ENCODE measurements at regions not wholly inside any gene's neighbourhood (a gene's known extent, or its start where the extent isn't known, plus 50 kb on each side); places are given as distances from the start of the nearest gene placed in this dataset.

DNA sequence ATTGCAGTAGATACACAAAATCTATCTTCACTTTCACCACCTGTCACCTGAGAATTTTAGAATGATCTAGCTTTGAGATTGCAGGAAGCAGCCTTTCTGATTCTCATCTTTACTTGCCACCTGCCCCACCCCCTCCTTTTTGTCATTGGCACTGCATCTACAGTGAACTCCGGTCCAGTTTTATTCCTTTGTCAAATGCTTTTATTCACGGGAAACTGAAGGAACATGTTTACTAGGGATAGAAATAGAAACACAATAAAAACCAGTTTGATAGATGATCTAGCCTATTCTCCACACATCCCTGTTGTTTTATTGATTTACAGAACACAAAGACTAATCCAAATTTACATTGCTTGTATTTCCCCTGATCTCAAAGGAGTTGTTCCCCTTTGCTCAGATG, 471.7 kb upstream of the STXBP6 start:
- no peak for ATAC-seq
- DNase-seq (ENCODE audit: low spot score): no peak
- H3K4me3 Mint-ChIP-seq: no peak overlapping the region
- H3K9me3 Mint-ChIP-seq: no peaks in the 10 kb centered on the region
- H3K4me1 Mint-ChIP-seq (ENCODE audit: low read depth in 2 of 2): no peaks in the 10 kb centered on the region
- H3K36me3 Mint-ChIP-seq: no peaks in the 10 kb centered on the region
- H3K27me3 Mint-ChIP-seq: peaks cover 0 to 2% of the 10 kb centered on the region in 2 donors
- H3K27ac Mint-ChIP-seq: no peak overlapping the region

DNA sequence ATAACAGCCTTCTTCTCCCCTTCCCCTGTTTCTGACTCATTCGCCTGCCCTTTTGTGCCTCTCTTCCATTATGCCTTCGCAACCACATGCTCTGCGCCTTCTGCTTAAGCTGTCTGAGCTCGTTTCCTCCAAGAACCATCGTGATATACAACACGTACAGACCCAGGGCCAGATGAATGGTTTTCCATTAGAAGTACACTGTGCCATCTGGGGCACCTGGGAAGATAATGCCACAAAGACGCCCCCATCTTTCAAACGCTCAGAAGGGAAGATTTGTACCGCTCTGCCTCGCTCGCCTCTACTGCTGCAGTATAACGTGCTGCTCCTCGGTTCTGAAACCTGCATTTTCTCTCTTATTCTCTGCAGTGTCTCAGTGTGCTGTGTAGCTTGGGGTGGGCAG, 470.9 kb upstream of the STXBP6 start:
- DNase-seq (ENCODE audit: low spot score) (no peak), ATAC-seq (no peak)
- H3K4me3 Mint-ChIP-seq: no peak overlapping the region
- no peaks in the 10 kb centered on the region for H3K9me3 Mint-ChIP-seq
- peaks cover 0 to 2% of the 10 kb centered on the region in 2 donors for H3K27me3 Mint-ChIP-seq
- no peaks in the 10 kb centered on the region for H3K36me3 Mint-ChIP-seq
- H3K4me1 Mint-ChIP-seq (ENCODE audit: low read depth in 2 of 2): no peaks in the 10 kb centered on the region
- no peak overlapping the region for H3K27ac Mint-ChIP-seq

DNA sequence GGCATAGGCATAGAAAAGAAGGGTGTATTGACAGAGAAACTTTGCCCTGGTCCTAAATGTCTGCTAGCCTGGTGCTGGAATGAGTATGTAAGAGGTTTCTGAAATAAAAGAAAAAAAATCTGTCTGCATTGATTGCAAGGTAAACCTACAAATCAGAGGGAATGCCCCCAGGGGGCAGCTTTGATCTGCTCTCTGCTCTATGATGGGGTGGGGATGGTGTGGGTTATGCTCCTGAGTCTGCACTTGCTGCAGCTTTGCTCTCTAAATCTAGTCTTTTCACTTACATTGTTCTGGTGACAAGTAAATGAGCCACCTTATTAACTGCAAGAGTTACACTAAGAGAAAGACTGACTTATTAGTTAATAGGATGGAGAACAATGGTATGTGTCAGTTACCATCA, 468.4 kb upstream of the STXBP6 start:
- Mint-ChIP-seq H3K27ac (no peak overlapping the region), H3K9me3 (peaks cover 2% of the 10 kb centered on the region), H3K27me3 (peaks cover 0 to 2% of the 10 kb centered on the region in 2 donors), H3K4me3 (no peak overlapping the region), H3K4me1 (ENCODE audit: low read depth in 2 of 2) (no peaks in the 10 kb centered on the region), H3K36me3 (no peaks in the 10 kb centered on the region)
- ATAC-seq (no peak), DNase-seq (ENCODE audit: low spot score) (no peak)

DNA sequence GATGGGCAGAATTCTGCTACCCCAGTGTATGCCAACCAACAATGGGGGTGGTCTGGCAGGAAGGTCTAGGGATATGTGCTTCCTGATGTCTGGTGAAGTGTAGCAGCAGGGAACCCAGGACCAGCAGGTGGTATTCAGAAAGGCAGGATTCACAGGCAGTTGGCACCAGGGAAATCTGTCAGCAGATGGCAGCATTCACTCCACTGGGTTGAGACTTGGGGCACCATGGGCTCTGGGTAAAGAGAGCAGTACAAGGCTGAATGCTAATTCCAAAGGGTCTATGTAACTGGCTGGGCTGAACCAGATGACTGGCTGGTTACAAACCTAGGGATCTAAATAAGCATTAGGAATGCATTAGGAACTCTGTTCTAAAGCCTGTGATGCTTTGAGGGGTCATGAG, 466.9 kb upstream of the STXBP6 start:
- H3K4me1 Mint-ChIP-seq (ENCODE audit: low read depth in 2 of 2): no peaks in the 10 kb centered on the region
- peaks cover 0 to 2% of the 10 kb centered on the region in 2 donors for H3K27me3 Mint-ChIP-seq
- no peak for DNase-seq (ENCODE audit: low spot score)
- H3K27ac Mint-ChIP-seq: no peak overlapping the region
- no peaks in the 10 kb centered on the region for H3K36me3 Mint-ChIP-seq
- H3K4me3 Mint-ChIP-seq: no peak overlapping the region
- peaks cover 9% of the 10 kb centered on the region for H3K9me3 Mint-ChIP-seq
- no peak for ATAC-seq

DNA sequence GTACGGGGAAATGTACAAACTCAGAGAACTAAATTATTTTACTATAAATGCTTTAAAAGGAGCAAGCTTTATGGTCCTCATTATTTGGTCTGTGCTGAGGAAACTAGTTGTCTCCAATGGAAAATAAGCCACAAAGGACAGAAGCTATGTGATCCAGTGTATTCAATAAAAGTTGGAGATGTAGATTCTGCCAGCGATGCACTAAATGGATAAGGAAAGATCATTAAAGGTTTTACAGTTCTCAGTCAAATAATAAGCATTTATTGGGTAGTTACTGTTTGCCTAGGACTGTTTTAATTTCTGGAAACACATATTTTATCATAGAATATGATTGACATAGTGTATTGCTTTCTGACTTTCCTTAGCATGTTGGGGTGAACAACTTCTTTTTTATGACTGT, 458.9 kb upstream of the STXBP6 start:
- ATAC-seq (no peak), DNase-seq (ENCODE audit: low spot score) (no peak)
- no peaks in the 10 kb centered on the region for H3K36me3 Mint-ChIP-seq
- peaks cover 3 to 8% of the 10 kb centered on the region in 2 donors for H3K27me3 Mint-ChIP-seq
- H3K4me3 Mint-ChIP-seq: no peak overlapping the region
- H3K4me1 Mint-ChIP-seq (ENCODE audit: low read depth in 2 of 2): no peaks in the 10 kb centered on the region
- H3K27ac Mint-ChIP-seq: no peak overlapping the region
- peaks cover 17% of the 10 kb centered on the region for H3K9me3 Mint-ChIP-seq

DNA sequence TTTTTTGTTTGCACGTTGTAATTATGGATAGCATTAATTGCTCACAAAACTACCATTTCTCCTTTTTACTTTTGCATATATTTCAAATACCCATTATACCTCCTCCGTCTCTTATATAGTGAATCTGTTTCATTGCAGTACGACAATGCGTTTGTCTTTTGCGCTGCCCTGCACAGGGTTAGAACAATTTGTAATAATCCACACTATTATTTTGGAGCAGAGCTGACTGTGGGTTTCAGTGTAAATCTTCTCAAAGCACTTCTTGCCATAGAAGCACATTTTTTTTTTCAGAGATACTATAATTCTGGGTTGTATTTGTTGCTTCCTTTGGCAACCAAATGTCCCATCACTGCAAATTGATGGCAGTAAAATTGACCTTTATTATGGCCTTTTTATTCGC, 451.8 kb upstream of the STXBP6 start:
- no peak for DNase-seq (ENCODE audit: low spot score)
- Mint-ChIP-seq H3K27ac (no peak overlapping the region), H3K36me3 (no peaks in the 10 kb centered on the region), H3K27me3 (no peaks in the 10 kb centered on the region), H3K4me3 (no peak overlapping the region), H3K9me3 (peaks cover 4% of the 10 kb centered on the region), H3K4me1 (ENCODE audit: low read depth in 2 of 2) (no peaks in the 10 kb centered on the region)
- no peak for ATAC-seq

DNA sequence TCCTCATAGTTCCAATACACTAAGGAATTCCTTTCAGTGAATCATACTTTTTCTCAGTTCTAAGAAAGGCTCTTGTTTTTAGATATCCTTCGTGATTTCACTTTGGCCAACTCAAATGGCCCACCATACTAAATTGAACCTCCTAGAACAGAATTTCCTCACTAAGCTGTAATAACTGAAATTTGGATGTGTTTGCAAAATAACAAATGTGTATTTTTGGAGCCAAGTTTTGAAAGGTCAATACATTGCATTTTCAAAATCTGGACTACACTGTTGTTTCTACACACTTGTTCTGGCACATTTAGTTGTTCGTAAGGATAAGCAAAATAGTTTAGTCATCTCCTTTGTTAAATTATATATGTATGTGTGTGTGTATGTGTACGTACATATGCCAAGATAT, 439.0 kb upstream of the STXBP6 start:
- Mint-ChIP-seq H3K36me3 (no peaks in the 10 kb centered on the region), H3K9me3 (no peaks in the 10 kb centered on the region), H3K4me3 (no peak overlapping the region), H3K4me1 (ENCODE audit: low read depth in 2 of 2) (no peaks in the 10 kb centered on the region), H3K27ac (no peak overlapping the region), H3K27me3 (no peaks in the 10 kb centered on the region)
- no peak for DNase-seq (ENCODE audit: low spot score)
- ATAC-seq: no peak

DNA sequence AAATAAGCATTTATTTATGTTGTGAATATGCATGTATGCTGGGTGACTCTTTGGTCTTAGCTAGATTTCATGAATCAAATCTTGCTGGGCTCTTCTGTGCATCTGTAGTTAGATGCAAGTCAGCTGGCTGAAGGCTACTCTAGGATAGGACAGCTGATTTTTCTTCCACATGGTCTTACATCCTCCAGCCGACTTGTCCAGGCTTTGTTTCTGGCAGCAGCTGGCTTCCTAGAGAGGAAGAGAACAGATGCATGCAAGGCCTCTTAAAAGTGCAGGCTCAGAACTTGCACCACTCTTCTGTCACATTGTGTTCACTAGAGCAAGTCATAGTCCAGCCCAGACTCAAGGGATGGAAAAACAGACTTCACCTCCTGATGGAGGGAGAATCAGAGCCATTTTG, 435.4 kb upstream of the STXBP6 start:
- Mint-ChIP-seq H3K36me3 (no peaks in the 10 kb centered on the region), H3K4me1 (ENCODE audit: low read depth in 2 of 2) (no peaks in the 10 kb centered on the region), H3K27ac (no peak overlapping the region)

DNA sequence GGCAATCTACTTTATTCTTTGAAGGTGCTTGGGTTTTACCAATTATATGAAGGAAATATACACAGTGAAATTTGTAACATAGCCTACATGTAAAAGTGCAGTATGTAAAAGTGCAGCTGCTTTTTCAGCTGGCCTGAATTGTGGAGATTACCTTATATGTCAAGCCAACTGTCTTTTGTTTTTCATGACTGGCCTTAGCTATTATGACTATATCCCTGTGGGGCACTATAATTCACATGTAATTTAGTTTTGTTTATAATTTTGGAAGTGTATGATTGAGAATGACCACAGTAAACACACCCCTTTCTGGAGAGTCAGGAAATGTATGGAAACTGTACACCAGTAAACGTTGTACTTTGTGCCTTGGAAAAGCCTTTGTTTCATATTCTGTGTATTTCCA, 435.0 kb upstream of the STXBP6 start:
- ATAC-seq: no peak

More for the DNA sequence above, 435.4 kb upstream of the STXBP6 start:
- ATAC-seq: no peak
- DNase-seq (ENCODE audit: low spot score): no peak
- H3K4me3 Mint-ChIP-seq: no peak overlapping the region
- peaks cover 0 to 2% of the 10 kb centered on the region in 2 donors for H3K27me3 Mint-ChIP-seq
- peaks cover 2% of the 10 kb centered on the region for H3K9me3 Mint-ChIP-seq

DNA sequence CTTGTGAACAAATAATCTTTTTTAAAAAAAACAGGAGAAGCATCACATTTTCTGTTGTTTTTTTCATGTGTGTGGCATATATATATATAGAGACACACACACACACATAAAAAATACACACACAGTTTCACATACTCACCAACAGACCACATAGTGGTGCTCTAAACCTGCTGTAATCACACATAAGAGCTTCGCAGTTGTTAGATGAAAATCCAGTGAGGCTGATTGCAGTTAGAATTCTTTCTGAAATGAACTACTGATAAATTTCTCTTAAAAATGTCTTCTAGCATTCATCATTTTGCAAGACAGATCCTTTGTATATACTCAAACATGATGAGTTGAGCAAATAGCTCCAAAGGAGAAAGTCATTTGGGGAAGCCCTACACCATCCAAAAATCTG, 434.3 kb upstream of the STXBP6 start:
- DNase-seq (ENCODE audit: low spot score): no peak
- H3K4me3 Mint-ChIP-seq: no peak overlapping the region
- H3K36me3 Mint-ChIP-seq: no peaks in the 10 kb centered on the region
- peaks cover 0 to 2% of the 10 kb centered on the region in 2 donors for H3K27me3 Mint-ChIP-seq
- ATAC-seq: no peak
- no peak overlapping the region for H3K27ac Mint-ChIP-seq
- H3K9me3 Mint-ChIP-seq: peaks cover 2% of the 10 kb centered on the region
- H3K4me1 Mint-ChIP-seq (ENCODE audit: low read depth in 2 of 2): no peaks in the 10 kb centered on the region

More for the DNA sequence above, 435.0 kb upstream of the STXBP6 start:
- no peak overlapping the region for H3K27ac Mint-ChIP-seq
- peaks cover 2% of the 10 kb centered on the region for H3K9me3 Mint-ChIP-seq
- no peaks in the 10 kb centered on the region for H3K36me3 Mint-ChIP-seq
- peaks cover 0 to 2% of the 10 kb centered on the region in 2 donors for H3K27me3 Mint-ChIP-seq
- no peak for DNase-seq (ENCODE audit: low spot score)
- H3K4me1 Mint-ChIP-seq (ENCODE audit: low read depth in 2 of 2): no peaks in the 10 kb centered on the region
- no peak overlapping the region for H3K4me3 Mint-ChIP-seq

DNA sequence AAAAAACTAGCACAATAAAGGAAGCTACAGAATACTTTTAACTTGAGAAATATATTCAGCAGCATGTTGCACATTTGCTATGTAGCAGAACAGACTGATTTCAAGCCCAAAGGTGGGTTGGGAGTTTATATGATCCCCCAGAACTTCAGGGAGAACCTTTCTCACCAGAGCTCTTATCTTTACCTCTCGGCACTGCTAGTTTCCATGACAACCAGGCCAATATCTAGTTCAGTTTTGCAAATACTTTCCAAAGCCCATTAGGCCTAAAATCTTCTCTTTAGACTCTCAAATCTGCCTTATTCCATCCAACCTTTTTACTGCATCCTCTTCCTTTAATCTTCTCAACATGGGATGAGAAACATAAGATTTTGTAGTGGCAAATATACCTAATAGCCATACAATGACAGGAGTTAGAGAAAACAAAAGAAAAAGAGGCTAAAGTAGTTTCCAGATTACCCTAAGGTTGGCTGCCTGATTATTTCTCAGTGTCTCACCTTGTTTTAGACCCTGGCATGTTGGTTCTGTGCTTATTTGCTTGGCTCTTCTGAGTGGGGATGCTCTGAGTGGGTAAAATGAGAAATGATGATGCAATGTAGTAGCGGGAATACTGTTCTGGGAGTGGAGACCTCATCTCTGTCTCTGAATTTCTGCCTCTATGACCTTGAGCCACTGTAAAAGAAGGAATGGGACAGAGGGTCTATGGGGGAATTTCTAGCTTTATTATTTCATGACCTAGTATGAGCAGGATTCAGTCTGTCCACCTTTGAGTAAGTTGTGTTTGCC, 427.6 kb upstream of the STXBP6 start:
- H3K36me3 Mint-ChIP-seq: no peaks in the 10 kb centered on the region
- H3K4me3 Mint-ChIP-seq: no peak overlapping the region
- no peaks in the 10 kb centered on the region for H3K4me1 Mint-ChIP-seq (ENCODE audit: low read depth in 2 of 2)
- DNase-seq (ENCODE audit: low spot score) (no peak), ATAC-seq (no peak)
- peaks cover 2 to 7% of the 10 kb centered on the region in 2 donors for H3K27me3 Mint-ChIP-seq
- H3K9me3 Mint-ChIP-seq: peaks cover 5% of the 10 kb centered on the region
- H3K27ac Mint-ChIP-seq: no peak overlapping the region

DNA sequence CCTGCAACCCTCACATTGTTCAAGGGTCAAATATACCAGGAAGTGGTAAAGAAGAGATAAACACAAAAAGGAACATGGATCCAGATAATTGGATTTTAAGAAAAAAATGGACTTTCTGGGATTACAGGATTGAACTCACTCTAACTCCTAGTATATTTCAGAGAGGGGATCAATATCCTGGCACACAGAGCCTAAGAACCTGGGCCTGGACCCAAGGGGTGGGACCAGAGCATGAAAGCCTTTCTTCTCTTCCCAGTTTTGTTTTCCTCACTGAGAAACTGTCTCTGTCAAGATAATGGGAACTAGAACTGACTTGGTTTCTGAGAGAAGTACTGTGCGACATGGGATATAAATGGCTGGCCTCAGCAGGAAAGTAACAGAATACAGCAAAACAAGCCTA, 422.8 kb upstream of the STXBP6 start:
- H3K4me1 Mint-ChIP-seq (ENCODE audit: low read depth in 2 of 2): no peaks in the 10 kb centered on the region
- H3K9me3 Mint-ChIP-seq: no peaks in the 10 kb centered on the region
- no peaks in the 10 kb centered on the region for H3K27me3 Mint-ChIP-seq
- H3K4me3 Mint-ChIP-seq: no peak overlapping the region
- no peak overlapping the region for H3K27ac Mint-ChIP-seq
- DNase-seq (ENCODE audit: low spot score) (no peak), ATAC-seq (no peak)
- no peaks in the 10 kb centered on the region for H3K36me3 Mint-ChIP-seq

DNA sequence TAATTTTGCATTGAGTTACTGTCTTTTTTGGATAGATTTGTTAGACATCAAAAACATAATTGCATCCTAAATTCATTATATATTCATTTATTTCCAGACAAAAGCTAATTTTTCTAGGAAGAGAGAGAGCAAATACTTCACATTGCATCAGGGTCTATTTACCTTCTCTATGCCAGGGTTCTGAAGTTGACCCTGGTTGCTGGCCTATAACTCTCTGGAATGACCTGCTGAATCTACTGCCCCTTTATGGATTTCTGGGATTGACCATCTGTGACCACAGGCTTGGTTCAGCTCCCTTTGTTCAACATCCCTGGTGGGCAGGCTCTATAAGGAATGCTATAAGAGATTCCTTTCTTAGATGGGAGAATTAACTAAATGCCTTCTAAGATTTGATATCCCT, 414.8 kb upstream of the STXBP6 start:
- ATAC-seq (no peak), DNase-seq (ENCODE audit: low spot score) (no peak)
- Mint-ChIP-seq H3K4me1 (ENCODE audit: low read depth in 2 of 2) (no peaks in the 10 kb centered on the region), H3K9me3 (no peaks in the 10 kb centered on the region), H3K27me3 (no peaks in the 10 kb centered on the region), H3K27ac (no peak overlapping the region), H3K36me3 (no peaks in the 10 kb centered on the region), H3K4me3 (no peak overlapping the region)

DNA sequence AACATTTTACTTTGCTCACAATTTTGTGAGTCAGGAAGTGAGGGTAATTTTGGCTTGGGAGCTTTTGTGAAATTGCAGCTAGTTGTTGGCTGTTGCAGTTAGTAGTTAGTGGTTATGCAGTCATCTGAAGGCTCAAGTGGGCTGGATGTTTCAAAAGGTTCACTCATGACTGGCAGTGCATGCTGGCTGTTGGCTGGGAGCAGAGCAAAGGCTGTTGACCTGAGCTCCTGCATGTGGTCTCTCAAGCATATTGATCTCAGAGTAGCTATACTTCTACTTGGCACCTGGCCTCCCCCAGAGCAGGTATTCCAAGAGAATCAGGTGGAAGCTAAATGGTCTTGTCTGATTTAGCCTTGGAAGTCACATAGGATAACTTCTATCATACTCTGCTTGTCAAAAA, 414.1 kb upstream of the STXBP6 start:
- H3K4me3 Mint-ChIP-seq: no peak overlapping the region
- DNase-seq (ENCODE audit: low spot score) (no peak), ATAC-seq (no peak)
- no peak overlapping the region for H3K27ac Mint-ChIP-seq
- H3K9me3 Mint-ChIP-seq: no peaks in the 10 kb centered on the region
- H3K27me3 Mint-ChIP-seq: no peaks in the 10 kb centered on the region
- H3K4me1 Mint-ChIP-seq (ENCODE audit: low read depth in 2 of 2): no peaks in the 10 kb centered on the region
- no peaks in the 10 kb centered on the region for H3K36me3 Mint-ChIP-seq

DNA sequence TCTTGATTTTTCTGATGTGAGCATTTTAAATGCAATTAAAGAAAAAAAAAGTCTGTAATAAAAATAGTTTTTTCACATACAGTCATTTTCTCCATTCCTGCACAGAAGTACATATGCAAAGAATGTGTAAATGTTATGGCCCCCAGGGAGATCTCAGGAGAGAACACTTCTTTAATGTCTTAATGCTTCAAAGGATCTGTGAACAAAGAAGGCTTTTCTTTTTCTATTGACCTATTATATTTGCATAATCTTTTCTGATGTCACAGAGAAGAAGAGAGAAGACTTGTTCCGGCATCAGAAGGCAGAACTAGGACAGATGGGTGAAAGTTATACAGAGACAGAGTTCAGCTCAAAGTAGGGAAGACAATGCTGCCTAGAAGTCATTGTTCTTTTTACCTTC, 413.5 kb upstream of the STXBP6 start:
- no peak for ATAC-seq

More for the DNA sequence above, 413.5 kb upstream of the STXBP6 start:
- H3K9me3 Mint-ChIP-seq: no peaks in the 10 kb centered on the region
- no peak overlapping the region for H3K4me3 Mint-ChIP-seq
- no peaks in the 10 kb centered on the region for H3K27me3 Mint-ChIP-seq
- no peak for DNase-seq (ENCODE audit: low spot score)
- H3K27ac Mint-ChIP-seq: no peak overlapping the region
- H3K36me3 Mint-ChIP-seq: no peaks in the 10 kb centered on the region
- no peaks in the 10 kb centered on the region for H3K4me1 Mint-ChIP-seq (ENCODE audit: low read depth in 2 of 2)

Data from natural killer cell treated with Interleukin-12 subunit alpha and Interleukin-12 subunit beta and Interleukin-15 and Interleukin-18, amount 100 ng/mL, for 72 hours (primary cell).